DOHH2 (cell line): ENCODE measurements at regions not wholly inside any gene's neighbourhood (a gene's known extent, or its start where the extent isn't known, plus 50 kb on each side); places are given as distances from the start of the nearest gene placed in this dataset.

Experiments
- EZH2phosphoT487 ChIP-seq: fragments of 200-600 bp; sonication (generic); IDR thresholded peaks from 2 replicates; pipeline ENCODE4 v1.6.1; 2017; ENCODE audit warnings: borderline replicate concordance, mild to moderate bottlenecking, antibody characterized with exemption, low read length, moderate library complexity, mixed read lengths
- TF ChIP-seq, protein P1 (sequence below): fragments of 200-600 bp; sonication (generic); IDR thresholded peaks from one replicate; pipeline ENCODE4 v1.5.1; 2014; ENCODE audit warnings: antibody characterized with exemption, mild to moderate bottlenecking, low read depth, low read length; ENCODE audit not compliant: poor library complexity, severe bottlenecking

DNA sequence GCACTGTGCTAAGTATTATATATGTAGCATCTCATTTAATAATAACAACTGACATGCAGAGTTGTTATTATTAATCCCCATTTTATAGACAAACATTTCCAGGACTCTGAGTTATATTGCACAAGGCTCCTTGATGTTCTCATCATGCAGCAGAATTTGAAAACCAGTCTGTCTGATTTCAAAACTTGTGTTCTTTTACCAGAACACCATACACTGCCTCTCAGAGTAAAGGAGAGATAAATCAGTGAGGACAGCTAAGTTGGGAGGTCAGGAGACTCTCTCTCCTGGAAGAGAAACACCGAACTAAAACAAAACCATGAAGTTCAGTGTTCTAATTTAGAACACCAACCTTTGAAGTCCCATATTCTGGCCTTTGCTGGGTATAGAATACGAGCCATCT, 92.7 kb upstream of the TNC start:
- TF ChIP-seq, protein P1, sequence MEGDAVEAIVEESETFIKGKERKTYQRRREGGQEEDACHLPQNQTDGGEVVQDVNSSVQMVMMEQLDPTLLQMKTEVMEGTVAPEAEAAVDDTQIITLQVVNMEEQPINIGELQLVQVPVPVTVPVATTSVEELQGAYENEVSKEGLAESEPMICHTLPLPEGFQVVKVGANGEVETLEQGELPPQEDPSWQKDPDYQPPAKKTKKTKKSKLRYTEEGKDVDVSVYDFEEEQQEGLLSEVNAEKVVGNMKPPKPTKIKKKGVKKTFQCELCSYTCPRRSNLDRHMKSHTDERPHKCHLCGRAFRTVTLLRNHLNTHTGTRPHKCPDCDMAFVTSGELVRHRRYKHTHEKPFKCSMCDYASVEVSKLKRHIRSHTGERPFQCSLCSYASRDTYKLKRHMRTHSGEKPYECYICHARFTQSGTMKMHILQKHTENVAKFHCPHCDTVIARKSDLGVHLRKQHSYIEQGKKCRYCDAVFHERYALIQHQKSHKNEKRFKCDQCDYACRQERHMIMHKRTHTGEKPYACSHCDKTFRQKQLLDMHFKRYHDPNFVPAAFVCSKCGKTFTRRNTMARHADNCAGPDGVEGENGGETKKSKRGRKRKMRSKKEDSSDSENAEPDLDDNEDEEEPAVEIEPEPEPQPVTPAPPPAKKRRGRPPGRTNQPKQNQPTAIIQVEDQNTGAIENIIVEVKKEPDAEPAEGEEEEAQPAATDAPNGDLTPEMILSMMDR, result no peak
- TF ChIP-seq EZH2phosphoT487, result no peak
